ENCODE measurements at regions not wholly inside any gene's neighbourhood (a gene's known extent, or its start where the extent isn't known, plus 50 kb on each side); places are given as distances from the start of the nearest gene placed in this dataset.

GRCh38 chr6:43948527-43949485 lies 178.4 kb downstream of the MRPL14 start:
- no peak for DNase-seq

- DNase-seq = no peak
These were observed 177.8 kb downstream of the VEGFA start for GRCh38 chr6:43947860-43948259.

GRCh38 chr6:43946641-43947363 lies 176.8 kb downstream of the VEGFA start:
- no peak for DNase-seq

GRCh38 chr6:43945768-43946080 lies 175.7 kb downstream of the VEGFA start:
- no peak for DNase-seq

- no peak for DNase-seq
These were observed 175.1 kb downstream of the VEGFA start for GRCh38 chr6:43944908-43945767.

- no peak for DNase-seq
These were observed 173.8 kb downstream of the VEGFA start for GRCh38 chr6:43943781-43944250.

- DNase-seq = no peak
These were observed 173.2 kb downstream of the VEGFA start for GRCh38 chr6:43943099-43943766.

- no peak for DNase-seq
These were observed 172.6 kb downstream of the VEGFA start for GRCh38 chr6:43942616-43943015.

- no peak for DNase-seq
These were observed 172.0 kb downstream of the VEGFA start for GRCh38 chr6:43942011-43942442.

- DNase-seq = no peak
These were observed 171.2 kb downstream of the VEGFA start for GRCh38 chr6:43941174-43941573.

GRCh38 chr6:43940393-43941087 lies 170.5 kb downstream of the VEGFA start:
- DNase-seq = no peak

GRCh38 chr6:43940071-43940392 lies 170.0 kb downstream of the VEGFA start:
- DNase-seq = no peak

- DNase-seq = no peak
These were observed 169.5 kb downstream of the VEGFA start for GRCh38 chr6:43939281-43940070.

GRCh38 chr6:43938178-43939105 lies 168.4 kb downstream of the VEGFA start:
- DNase-seq = no peak

- DNase-seq = no peak
These were observed 167.5 kb downstream of the VEGFA start for GRCh38 chr6:43937236-43938177.

GRCh38 chr6:43936476-43936875 lies 166.5 kb downstream of the VEGFA start:
- no peak for DNase-seq

GRCh38 chr6:43935921-43936439 lies 166.0 kb downstream of the VEGFA start:
- DNase-seq = no peak

GRCh38 chr6:43934803-43935602 lies 165.0 kb downstream of the VEGFA start:
- no peak for DNase-seq
